Upper lobe of left lung (tissue), 6 donors: ENCODE measurements at regions not wholly inside any gene's neighbourhood (a gene's known extent, or its start where the extent isn't known, plus 50 kb on each side); places are given as distances from the start of the nearest gene placed in this dataset.

Source experiments
- ATAC-seq, 2 donors: fragments of 200-7000 bp; cut with Tn5 transposase; one replicate each; pipeline ENCODE4 v1.9.1; 2022; ENCODE audit warnings: mild to moderate bottlenecking in 2 of 2, moderate library complexity in 2 of 2; ENCODE audit not compliant: low FRiP score in 2 of 2
- DNase-seq, 2 donors: peaks; one replicate each; pipeline ENCODE4 v3.0.0-alpha.2; 2019 to 2020
- H3K27ac ChIP-seq, 4 donors: fragments of 200-600 bp; sonication (generic); one replicate each; pipeline ENCODE4 v1.5.1; 2016 to 2019
- H3K27me3 ChIP-seq, 4 donors: fragments of 200-600 bp; sonication (generic); one replicate each; pipeline ENCODE4 v1.5.1; 2017 to 2019
- H3K36me3 ChIP-seq, 4 donors: fragments of 200-600 bp; sonication (generic); one replicate each; pipeline ENCODE4 v1.5.1; 2016 to 2019
- H3K4me1 ChIP-seq, 4 donors: fragments of 200-600 bp; sonication (generic); one replicate each; pipeline ENCODE4 v1.5.1; 2018 to 2019
- H3K4me3 ChIP-seq, 4 donors: fragments of 200-600 bp; sonication (generic); one replicate each; pipeline ENCODE4 v1.5.1; 2017 to 2019; ENCODE audit warnings: mild to moderate bottlenecking in 2 of 4, moderate library complexity in 1 of 4
- H3K9me3 ChIP-seq, 4 donors: fragments of 200-600 bp; sonication (generic); one replicate each; pipeline ENCODE4 v1.5.1; 2018 to 2019
- CTCF ChIP-seq, 6 experiments: fragments of 450-650 bp in 4 of 6; fragments of 200-600 bp in 2 of 6; sonication (generic) in 2 of 6; IDR thresholded peaks; one replicate each; pipeline ENCODE4 v1.5.1; 2016 to 2019; ENCODE audit warnings: antibody characterized with exemption in 6 of 6
- EP300 ChIP-seq, 4 donors: sonication (generic); formaldehyde crosslinking; IDR thresholded peaks; one replicate each; pipeline ENCODE4 v1.5.1; 2017; ENCODE audit warnings: antibody characterized with exemption in 4 of 4, control low read depth in 2 of 4
- POLR2A ChIP-seq, 4 donors: fragments of 450-650 bp; IDR thresholded peaks; one replicate each; pipeline ENCODE4 v1.5.1; 2016 to 2017; ENCODE audit warnings: antibody characterized with exemption in 4 of 4, mild to moderate bottlenecking in 2 of 4
- POLR2AphosphoS5 ChIP-seq, 2 donors: sonication (generic); formaldehyde crosslinking; IDR thresholded peaks; one replicate each; pipeline ENCODE4 v1.5.1; 2017; ENCODE audit warnings: antibody characterized with exemption in 2 of 2
- WGBS, 2 donors: methylation state at CpG; one replicate each; pipeline ENCODE4 v1.1.5; 2017 to 2018; 5-methylcytosine and 5-hydroxymethylcytosine counted together
- donor health status: DM: no; HTN: no; CAD: no; lungs with moderate emphysema.
- donor health status: DM: no; HTN: yes; CAD: no; lungs with severe emphysema.

GRCh38 chr22:27214691-27215090 is 557.3 kb downstream of the MIAT start:
- 86 to 92% methylated on average over 6 of the region's 6 CpGs for WGBS, 2 donors
- Histone ChIP-seq H3K9me3 (no peaks in the 10 kb centered on the region), H3K4me3 (no peak overlapping the region), H3K27ac (no peak overlapping the region), H3K4me1 (peaks cover 6 to 18% (median 14%) of the 10 kb centered on the region in 4 donors), H3K27me3 (no peaks in the 10 kb centered on the region), H3K36me3 (no peaks in the 10 kb centered on the region)
- no peak for TF ChIP-seq EP300 (IDR thresholded peaks at IDR 0.05)
- TF ChIP-seq POLR2A (IDR thresholded peaks at IDR 0.05): no peak
- no peak for TF ChIP-seq CTCF (IDR thresholded peaks at IDR 0.05)
- no peak for TF ChIP-seq POLR2AphosphoS5 (IDR thresholded peaks at IDR 0.05)
- ATAC-seq (no peak), DNase-seq (no peak)

GRCh38 chr22:27215871-27216270 is 558.5 kb downstream of the MIAT start:
- 70 to 83% methylated on average over 4 to 5 of the region's 5 CpGs for WGBS, 2 donors
- TF ChIP-seq EP300 (IDR thresholded peaks at IDR 0.05): no peak
- TF ChIP-seq POLR2A (IDR thresholded peaks at IDR 0.05): no peak
- TF ChIP-seq POLR2AphosphoS5 (IDR thresholded peaks at IDR 0.05): no peak
- TF ChIP-seq CTCF (IDR thresholded peaks at IDR 0.05): no peak
- Histone ChIP-seq H3K4me1 (peaks cover 6 to 18% (median 14%) of the 10 kb centered on the region in 4 donors), H3K27ac (no peak overlapping the region), H3K4me3 (no peak overlapping the region), H3K27me3 (no peaks in the 10 kb centered on the region), H3K9me3 (no peaks in the 10 kb centered on the region), H3K36me3 (no peaks in the 10 kb centered on the region)
- DNase-seq (no peak), ATAC-seq (no peak)

GRCh38 chr22:27216444-27216843 is 559.1 kb downstream of the MIAT start:
- 67 to 89% methylated on average over 1 of the region's 1 CpG for WGBS, 2 donors
- DNase-seq: no peak
- Histone ChIP-seq H3K36me3 (no peaks in the 10 kb centered on the region), H3K27ac (no peak overlapping the region), H3K4me1 (peaks cover 6 to 18% (median 14%) of the 10 kb centered on the region in 4 donors), H3K9me3 (no peaks in the 10 kb centered on the region), H3K27me3 (no peaks in the 10 kb centered on the region), H3K4me3 (no peak overlapping the region)
- ATAC-seq: no peak
- TF ChIP-seq POLR2A (IDR thresholded peaks at IDR 0.05) (no peak), CTCF (IDR thresholded peaks at IDR 0.05) (no peak), POLR2AphosphoS5 (IDR thresholded peaks at IDR 0.05) (no peak), EP300 (IDR thresholded peaks at IDR 0.05) (no peak)

GRCh38 chr22:27217154-27217553 is 559.8 kb downstream of the MIAT start:
- H3K27me3 ChIP-seq: no peaks in the 10 kb centered on the region
- no peak overlapping the region for H3K4me3 ChIP-seq
- peaks cover 6 to 18% (median 13%) of the 10 kb centered on the region in 4 donors for H3K4me1 ChIP-seq
- H3K36me3 ChIP-seq: no peaks in the 10 kb centered on the region
- WGBS, 2 donors: 33 to 59% methylated on average over 1 to 3 of the region's 3 CpGs
- TF ChIP-seq CTCF (IDR thresholded peaks at IDR 0.05) (no peak), EP300 (IDR thresholded peaks at IDR 0.05) (no peak), POLR2AphosphoS5 (IDR thresholded peaks at IDR 0.05) (no peak), POLR2A (IDR thresholded peaks at IDR 0.05) (no peak)
- no peak overlapping the region for H3K27ac ChIP-seq
- DNase-seq: no peak
- no peak for ATAC-seq
- H3K9me3 ChIP-seq: no peaks in the 10 kb centered on the region
